ENCODE measurements at regions not wholly inside any gene's neighbourhood (a gene's known extent, or its start where the extent isn't known, plus 50 kb on each side); places are given as distances from the start of the nearest gene placed in this dataset.

DNA sequence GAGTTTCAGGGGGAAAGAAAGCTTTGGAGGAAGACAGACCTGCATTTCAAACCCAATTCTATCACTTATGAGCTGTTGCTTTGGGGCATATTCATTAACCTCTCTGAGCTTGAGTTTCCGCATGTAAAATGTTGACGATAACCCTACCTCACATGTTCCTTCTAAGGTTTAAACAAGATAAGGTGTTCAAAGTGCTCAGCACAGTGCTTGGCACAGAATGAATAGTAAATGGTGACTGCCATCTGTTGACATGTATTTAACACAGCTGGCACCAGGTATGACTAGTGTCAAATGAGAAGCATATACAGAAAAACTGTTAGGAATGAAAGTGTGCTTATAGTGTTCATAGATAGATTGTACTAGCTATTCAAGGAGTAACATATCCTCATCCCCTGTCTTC is 155.5 kb downstream of the PTGER3 start:
- no peak overlapping the region for H3K9ac ChIP-seq (ENCODE audit: low read length)
- no peaks in the 10 kb centered on the region for H3K27me3 Mint-ChIP-seq
- H3K27ac ChIP-seq (ENCODE audit: low read length in 2 of 2) = no peak overlapping the region
- no peak overlapping the region for H3K4me3 Mint-ChIP-seq
- CTCF ChIA-PET = no interaction called here
- no peak overlapping the region for H3K27ac Mint-ChIP-seq
- no peak overlapping the region for H3K4me3 ChIP-seq (ENCODE audit: control extremely low read depth in 1 of 5, extremely low read depth in 1 of 5, insufficient read depth in 1 of 5, low read depth in 2 of 5, low read length in 4 of 5)
- DNase-seq = no peak
- TF ChIP-seq EZH2 (IDR thresholded peaks at IDR 0.05; ENCODE audit: borderline replicate concordance, insufficient read depth, low read depth, low read length, poor library complexity, severe bottlenecking) (no peak), CTCF (IDR thresholded peaks at IDR 0.05) (no peak)
- ATAC-seq (ENCODE audit: low read depth) = no peak
- POLR2A ChIA-PET = interaction anchor here (0.7 kb wide), 1 partner anchor 9 kb away, joined by 3 read pairs; no protein-coding TSS in a partner anchor
- no peaks in the 10 kb centered on the region for H3K9me3 ChIP-seq (ENCODE audit: control extremely low read depth in 1 of 3, control insufficient read depth in 2 of 3, insufficient read depth in 1 of 3, low read length in 2 of 3)
- intact Hi-C loops (cut with micrococcal nuclease) = no loop called here
- H3K79me2 ChIP-seq (ENCODE audit: control insufficient read depth, insufficient read depth, low read length) = no peaks in the 10 kb centered on the region
- H3K27me3 ChIP-seq (replicated peaks in 1 of 4; ENCODE audit: control extremely low read depth in 1 of 4, control insufficient read depth in 3 of 4, insufficient read depth in 4 of 4, low read length in 3 of 4) = no peaks in the 10 kb centered on the region
- H3K36me3 ChIP-seq (replicated peaks in 1 of 2; ENCODE audit: control extremely low read depth in 1 of 2, control insufficient read depth in 1 of 2, extremely low read depth in 1 of 2, insufficient read depth in 2 of 2, low read length in 1 of 2) = no peaks in the 10 kb centered on the region
- H3K4me2 ChIP-seq (replicated peaks; ENCODE audit: low read depth, low read length, poor library complexity, severe bottlenecking) = no peak overlapping the region
- no peaks in the 10 kb centered on the region for H3K9me3 Mint-ChIP-seq (ENCODE audit: insufficient read depth)
- no peaks in the 10 kb centered on the region for H4K20me1 ChIP-seq (ENCODE audit: control insufficient read depth, insufficient read depth, low read length, poor library complexity, severe bottlenecking)
- H3K4me1 Mint-ChIP-seq = no peaks in the 10 kb centered on the region
- WGBS (ENCODE audit: insufficient coverage) = no CpG with 5 or more reads among the region's 2 CpGs
- H2AFZ ChIP-seq (ENCODE audit: insufficient read depth, low read depth, low read length, poor library complexity, severe bottlenecking) = no peak overlapping the region
- H3K4me1 ChIP-seq (ENCODE audit: control insufficient read depth in 2 of 2, insufficient read depth in 2 of 2, low read length in 2 of 2) = no peaks in the 10 kb centered on the region

GRCh38 chr1:70892930-70893329 is 154.7 kb downstream of the PTGER3 start:
- Histone ChIP-seq H3K27ac (ENCODE audit: low read length in 2 of 2) (no peak overlapping the region), H2AFZ (ENCODE audit: insufficient read depth, low read depth, low read length, poor library complexity, severe bottlenecking) (no peak overlapping the region), H3K4me3 (ENCODE audit: control extremely low read depth in 1 of 5, extremely low read depth in 1 of 5, insufficient read depth in 1 of 5, low read depth in 2 of 5, low read length in 4 of 5) (no peak overlapping the region), H4K20me1 (ENCODE audit: control insufficient read depth, insufficient read depth, low read length, poor library complexity, severe bottlenecking) (no peaks in the 10 kb centered on the region), H3K79me2 (ENCODE audit: control insufficient read depth, insufficient read depth, low read length) (no peaks in the 10 kb centered on the region), H3K4me1 (ENCODE audit: control insufficient read depth in 2 of 2, insufficient read depth in 2 of 2, low read length in 2 of 2) (no peaks in the 10 kb centered on the region), H3K27me3 (replicated peaks in 1 of 4; ENCODE audit: control extremely low read depth in 1 of 4, control insufficient read depth in 3 of 4, insufficient read depth in 4 of 4, low read length in 3 of 4) (no peaks in the 10 kb centered on the region), H3K9ac (ENCODE audit: low read length) (no peak overlapping the region), H3K36me3 (replicated peaks in 1 of 2; ENCODE audit: control extremely low read depth in 1 of 2, control insufficient read depth in 1 of 2, extremely low read depth in 1 of 2, insufficient read depth in 2 of 2, low read length in 1 of 2) (no peaks in the 10 kb centered on the region), H3K9me3 (ENCODE audit: control extremely low read depth in 1 of 3, control insufficient read depth in 2 of 3, insufficient read depth in 1 of 3, low read length in 2 of 3) (no peaks in the 10 kb centered on the region), H3K4me2 (replicated peaks; ENCODE audit: low read depth, low read length, poor library complexity, severe bottlenecking) (no peak overlapping the region)
- no peak for TF ChIP-seq CTCF (IDR thresholded peaks at IDR 0.05)
- no peak for TF ChIP-seq EZH2 (IDR thresholded peaks at IDR 0.05; ENCODE audit: borderline replicate concordance, insufficient read depth, low read depth, low read length, poor library complexity, severe bottlenecking)
- ATAC-seq (ENCODE audit: low read depth) (no peak), DNase-seq (no peak)
- no peaks in the 10 kb centered on the region for H3K27me3 Mint-ChIP-seq
- POLR2A ChIA-PET = interaction anchor here (0.7 kb wide), 1 partner anchor 8 kb away, joined by 3 read pairs; no protein-coding TSS in a partner anchor
- no peaks in the 10 kb centered on the region for H3K4me1 Mint-ChIP-seq
- H3K9me3 Mint-ChIP-seq (ENCODE audit: insufficient read depth) = no peaks in the 10 kb centered on the region
- no peak overlapping the region for H3K27ac Mint-ChIP-seq
- CTCF ChIA-PET = no interaction called here
- no peak overlapping the region for H3K4me3 Mint-ChIP-seq
- WGBS (ENCODE audit: insufficient coverage) = no CpG with 5 or more reads among the region's 1 CpG
- intact Hi-C loops (cut with micrococcal nuclease) = no loop called here
